Stimulated activated naive CD8-positive, alpha-beta T cell treated with anti-CD3 and anti-CD28 coated beads, Interleukin-15, Interleukin-2, amounts not matched to agents 100 ng/mL and 50 ng/mL, for 24 hours (primary cell): ENCODE measurements at regions not wholly inside any gene's neighbourhood (a gene's known extent, or its start where the extent isn't known, plus 50 kb on each side); places are given as distances from the start of the nearest gene placed in this dataset.

Experiments
- H3K27ac Mint-ChIP-seq: one replicate; pipeline ENCODE4 v1.8.0; 2021; ENCODE audit warnings: mild to moderate bottlenecking, mixed read lengths
- H3K27me3 Mint-ChIP-seq: one replicate; pipeline ENCODE4 v1.8.0; 2021; ENCODE audit warnings: mixed read lengths
- H3K36me3 Mint-ChIP-seq: one replicate; pipeline ENCODE4 v1.8.0; 2021; ENCODE audit warnings: low read depth, mixed read lengths
- H3K4me1 Mint-ChIP-seq: one replicate; pipeline ENCODE4 v1.8.0; 2021; ENCODE audit warnings: low read depth, mixed read lengths
- H3K4me3 Mint-ChIP-seq: one replicate; pipeline ENCODE4 v1.8.0; 2021; ENCODE audit warnings: mild to moderate bottlenecking, mixed read lengths
- H3K9me3 Mint-ChIP-seq: one replicate; pipeline ENCODE4 v1.8.0; 2021; ENCODE audit warnings: mixed read lengths

GRCh38 chr7:25854059-25854458 lies 297.9 kb upstream of the NFE2L3 start:
- H3K4me1 Mint-ChIP-seq = peaks cover 22% of the 10 kb centered on the region
- H3K36me3 Mint-ChIP-seq = no peaks in the 10 kb centered on the region
- no peak overlapping the region for H3K27ac Mint-ChIP-seq
- H3K4me3 Mint-ChIP-seq = no peak overlapping the region
- H3K9me3 Mint-ChIP-seq = no peaks in the 10 kb centered on the region
- peaks cover 53% of the 10 kb centered on the region for H3K27me3 Mint-ChIP-seq

- Mint-ChIP-seq H3K27ac (peak overlapping the region; percentile 40), H3K27me3 (peaks cover 45% of the 10 kb centered on the region), H3K4me1 (peaks cover 22% of the 10 kb centered on the region), H3K36me3 (peaks cover 2% of the 10 kb centered on the region), H3K9me3 (no peaks in the 10 kb centered on the region), H3K4me3 (no peak overlapping the region)
Measured at GRCh38 chr7:25854608-25855497, 297.1 kb upstream of the NFE2L3 start.

GRCh38 chr7:25855854-25856782 lies 295.9 kb upstream of the NFE2L3 start:
- peaks cover 4% of the 10 kb centered on the region for H3K36me3 Mint-ChIP-seq
- no peak overlapping the region for H3K27ac Mint-ChIP-seq
- peaks cover 22% of the 10 kb centered on the region for H3K4me1 Mint-ChIP-seq
- H3K9me3 Mint-ChIP-seq = no peaks in the 10 kb centered on the region
- H3K27me3 Mint-ChIP-seq = peaks cover 33% of the 10 kb centered on the region
- H3K4me3 Mint-ChIP-seq = no peak overlapping the region

DNA sequence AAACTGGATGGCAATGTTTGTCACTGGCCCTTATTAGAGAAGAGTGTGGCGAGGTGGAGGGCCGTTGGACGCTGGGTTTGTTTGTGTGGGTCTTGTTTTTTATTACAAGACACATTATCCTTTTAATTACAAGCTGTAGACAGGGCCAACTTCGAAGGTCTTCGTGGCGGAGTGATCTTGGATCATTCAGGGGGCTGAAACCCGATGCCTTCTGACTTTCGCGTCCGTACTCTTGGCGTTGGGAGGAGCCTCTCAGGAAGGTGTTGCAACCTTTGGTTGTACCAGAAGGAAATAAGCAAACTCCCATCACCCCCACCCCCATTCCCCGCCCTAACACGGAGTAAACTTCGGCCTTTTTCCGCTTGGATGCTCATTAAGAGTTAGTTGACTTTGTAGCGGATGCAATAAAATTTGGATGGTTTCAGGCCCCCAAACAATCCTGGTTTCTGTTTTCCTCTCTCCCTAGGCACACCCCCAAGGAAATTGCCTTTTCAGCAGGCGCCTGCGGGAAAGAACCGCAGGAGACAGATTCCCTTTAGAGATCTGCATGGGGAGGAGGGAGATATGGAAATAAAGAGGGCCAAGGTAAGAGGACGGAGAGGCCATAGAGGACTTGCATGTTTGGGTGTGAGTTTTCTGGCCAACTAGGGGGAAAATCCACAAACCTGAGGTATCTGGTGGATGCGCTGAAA lies 294.5 kb upstream of the NFE2L3 start:
- H3K27me3 Mint-ChIP-seq = peaks cover 24% of the 10 kb centered on the region
- H3K9me3 Mint-ChIP-seq = no peaks in the 10 kb centered on the region
- no peak overlapping the region for H3K27ac Mint-ChIP-seq
- no peak overlapping the region for H3K4me3 Mint-ChIP-seq
- peaks cover 4% of the 10 kb centered on the region for H3K36me3 Mint-ChIP-seq
- H3K4me1 Mint-ChIP-seq = peaks cover 27% of the 10 kb centered on the region

DNA sequence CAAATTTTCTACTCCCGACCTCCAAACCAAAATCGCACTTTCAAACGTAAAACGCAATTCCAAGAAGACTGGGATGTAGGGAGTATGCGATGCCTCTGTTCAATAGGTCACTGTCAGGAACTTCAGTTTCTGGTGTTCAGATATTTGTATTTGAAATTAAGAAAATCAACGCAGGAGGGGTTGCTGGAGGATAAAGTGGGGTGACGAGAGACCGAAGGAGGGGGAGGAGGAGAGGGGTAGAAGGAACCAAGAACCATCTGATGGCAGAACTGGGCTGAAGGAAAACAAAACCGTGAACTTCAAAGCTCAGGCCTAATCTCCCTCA lies 293.8 kb upstream of the NFE2L3 start:
- no peak overlapping the region for H3K4me3 Mint-ChIP-seq
- H3K4me1 Mint-ChIP-seq = peaks cover 30% of the 10 kb centered on the region
- no peak overlapping the region for H3K27ac Mint-ChIP-seq
- H3K9me3 Mint-ChIP-seq = no peaks in the 10 kb centered on the region
- H3K36me3 Mint-ChIP-seq = peaks cover 4% of the 10 kb centered on the region
- peaks cover 20% of the 10 kb centered on the region for H3K27me3 Mint-ChIP-seq

DNA sequence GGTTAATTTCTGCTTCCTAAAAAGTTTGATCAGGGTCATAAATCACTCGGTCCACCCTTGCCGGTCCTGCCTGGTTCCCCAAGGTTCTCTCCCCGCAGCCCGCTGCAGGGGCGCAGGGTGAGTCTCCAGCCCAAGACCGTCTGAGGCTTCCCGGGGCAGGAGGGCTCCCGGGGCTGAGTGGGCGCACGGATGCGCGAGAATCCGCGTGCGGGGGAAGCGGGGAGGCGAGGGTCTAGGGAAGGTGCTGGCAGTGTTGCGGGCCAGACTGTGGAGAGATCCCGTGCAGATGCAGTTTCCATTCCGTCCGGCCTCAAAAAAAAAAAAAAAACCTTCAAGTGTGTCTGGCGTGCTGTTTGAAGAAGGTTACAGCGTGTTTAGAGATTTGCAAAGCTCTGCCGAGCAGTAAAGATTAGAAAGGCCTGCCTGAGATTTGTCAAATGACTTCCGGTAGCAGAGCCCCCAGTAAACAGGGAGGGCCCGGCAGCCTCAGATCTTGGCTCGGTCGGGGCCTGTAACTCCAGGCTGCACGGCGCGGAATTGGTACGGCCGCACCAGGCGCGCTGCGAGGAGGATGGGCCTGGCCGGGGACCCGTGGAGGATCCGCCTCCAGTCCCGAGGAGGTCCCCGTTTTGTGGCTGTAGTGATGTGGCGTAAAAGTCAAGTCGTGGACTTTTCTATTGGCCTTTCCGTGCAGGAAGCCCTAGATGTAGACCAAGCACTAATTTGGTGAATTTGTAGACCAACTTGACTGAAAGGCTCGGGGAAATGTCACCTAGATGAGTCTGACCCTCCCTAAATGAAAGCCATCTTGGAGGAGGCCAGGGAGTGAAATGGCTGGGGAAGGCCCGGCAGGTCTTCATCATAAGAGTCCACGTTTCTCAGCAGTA lies 293.2 kb upstream of the NFE2L3 start:
- Mint-ChIP-seq H3K27me3 (peaks cover 14% of the 10 kb centered on the region), H3K27ac (no peak overlapping the region), H3K4me3 (no peak overlapping the region), H3K9me3 (no peaks in the 10 kb centered on the region), H3K36me3 (peaks cover 4% of the 10 kb centered on the region), H3K4me1 (peaks cover 28% of the 10 kb centered on the region)

DNA sequence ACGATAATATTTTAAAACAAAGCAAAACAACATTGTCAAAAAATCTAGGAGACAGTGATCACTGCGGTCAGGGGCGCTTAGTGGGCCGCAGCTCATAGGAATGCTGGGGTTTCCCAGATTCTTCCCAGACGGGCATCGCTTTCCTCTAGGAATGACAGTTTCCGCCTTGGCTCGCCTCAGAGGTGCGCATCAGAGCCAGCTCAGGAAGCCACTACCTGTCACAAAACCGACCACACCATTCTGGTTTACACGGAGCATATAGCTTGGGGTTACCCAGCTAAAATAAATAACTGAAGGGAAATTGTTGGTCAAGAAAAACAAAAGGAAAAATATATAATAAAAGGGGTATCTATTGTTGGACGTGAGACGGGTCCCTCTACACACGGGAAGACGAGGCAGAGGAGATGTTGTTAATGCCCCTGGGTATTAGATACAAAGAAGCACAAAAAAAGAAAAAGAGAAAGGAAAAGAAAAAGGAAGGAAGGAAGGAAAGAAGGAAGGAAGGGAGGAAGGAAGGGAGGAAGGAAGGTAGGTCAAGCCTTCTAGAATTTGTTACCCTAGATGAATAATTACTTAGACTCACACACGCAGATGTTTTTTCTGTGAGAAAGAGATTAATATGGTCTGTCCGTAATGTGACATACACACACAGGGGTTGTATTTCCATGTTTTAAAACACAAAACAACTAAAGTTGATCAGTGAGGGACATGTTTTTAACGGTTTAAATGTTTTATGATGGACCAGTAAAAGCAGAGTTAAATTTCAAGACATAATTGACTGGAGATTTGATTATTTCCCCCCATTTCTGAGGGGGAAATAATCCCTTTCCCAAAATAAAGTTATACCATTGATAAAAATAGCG lies 292.4 kb upstream of the NFE2L3 start:
- Mint-ChIP-seq H3K27ac (peak overlapping the region; percentile 13), H3K9me3 (no peaks in the 10 kb centered on the region), H3K36me3 (peaks cover 4% of the 10 kb centered on the region), H3K4me1 (peaks cover 25% of the 10 kb centered on the region), H3K4me3 (no peak overlapping the region), H3K27me3 (peaks cover 9% of the 10 kb centered on the region)

GRCh38 chr7:25860275-25861163 lies 291.5 kb upstream of the NFE2L3 start:
- Mint-ChIP-seq H3K4me1 (peaks cover 22% of the 10 kb centered on the region), H3K27ac (no peak overlapping the region), H3K9me3 (no peaks in the 10 kb centered on the region), H3K36me3 (peaks cover 4% of the 10 kb centered on the region), H3K27me3 (peaks cover 10% of the 10 kb centered on the region), H3K4me3 (no peak overlapping the region)

- no peaks in the 10 kb centered on the region for H3K9me3 Mint-ChIP-seq
- peaks cover 16% of the 10 kb centered on the region for H3K27me3 Mint-ChIP-seq
- peaks cover 22% of the 10 kb centered on the region for H3K4me1 Mint-ChIP-seq
- H3K4me3 Mint-ChIP-seq = no peak overlapping the region
- peaks cover 4% of the 10 kb centered on the region for H3K36me3 Mint-ChIP-seq
- no peak overlapping the region for H3K27ac Mint-ChIP-seq
Measured at GRCh38 chr7:25861164-25861496, 290.9 kb upstream of the NFE2L3 start.

DNA sequence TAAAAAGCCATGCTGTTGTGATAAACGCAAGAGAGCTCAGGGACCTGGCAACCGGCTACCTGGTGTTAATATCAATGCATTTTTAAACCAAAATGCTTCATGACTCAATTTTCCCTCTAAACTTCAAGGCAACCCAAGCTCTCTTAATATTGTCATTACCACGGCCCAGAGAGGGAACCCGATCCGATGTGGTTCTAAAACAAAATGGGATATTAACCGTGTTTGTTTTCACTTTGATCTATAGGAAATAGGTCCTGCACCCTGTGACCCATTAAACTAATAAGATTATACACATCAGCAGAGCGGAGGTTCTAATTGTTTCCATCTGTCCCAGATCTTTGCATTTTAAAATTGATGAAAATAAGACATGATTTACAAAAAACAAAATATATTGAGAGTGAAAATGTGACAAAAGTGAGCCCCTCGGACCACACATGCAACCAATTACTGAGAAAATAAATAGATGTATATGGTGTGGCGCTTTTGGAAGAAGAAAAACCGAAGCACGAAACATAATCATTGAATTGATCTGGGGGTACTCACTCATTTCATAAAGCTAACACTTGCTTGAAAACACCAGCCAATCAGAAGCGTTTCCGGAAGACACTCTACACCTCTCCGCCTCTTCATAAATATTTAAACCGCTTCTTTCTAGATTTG lies 290.3 kb upstream of the NFE2L3 start:
- peaks cover 22% of the 10 kb centered on the region for H3K4me1 Mint-ChIP-seq
- no peaks in the 10 kb centered on the region for H3K9me3 Mint-ChIP-seq
- H3K27me3 Mint-ChIP-seq = peaks cover 22% of the 10 kb centered on the region
- peak overlapping the region; percentile 83 for H3K27ac Mint-ChIP-seq
- peak overlapping the region; percentile 69 for H3K4me3 Mint-ChIP-seq
- H3K36me3 Mint-ChIP-seq = peaks cover 4% of the 10 kb centered on the region

GRCh38 chr7:25862261-25863004 lies 289.6 kb upstream of the NFE2L3 start:
- peaks cover 27% of the 10 kb centered on the region for H3K27me3 Mint-ChIP-seq
- H3K36me3 Mint-ChIP-seq = peaks cover 4% of the 10 kb centered on the region
- peak overlapping the region; percentile 69 for H3K4me3 Mint-ChIP-seq
- no peaks in the 10 kb centered on the region for H3K9me3 Mint-ChIP-seq
- H3K27ac Mint-ChIP-seq = peak overlapping the region; percentile 83
- H3K4me1 Mint-ChIP-seq = peaks cover 22% of the 10 kb centered on the region
